HG03196 (cell line): ENCODE measurements at regions not wholly inside any gene's neighbourhood (a gene's known extent, or its start where the extent isn't known, plus 50 kb on each side); places are given as distances from the start of the nearest gene placed in this dataset.

Experiments used
- ATAC-seq: cut with Tn5 transposase; IDR thresholded peaks from one replicate; pipeline ENCODE4 v1.9.1; 2021; ENCODE audit not compliant: unreplicated experiment

DNA sequence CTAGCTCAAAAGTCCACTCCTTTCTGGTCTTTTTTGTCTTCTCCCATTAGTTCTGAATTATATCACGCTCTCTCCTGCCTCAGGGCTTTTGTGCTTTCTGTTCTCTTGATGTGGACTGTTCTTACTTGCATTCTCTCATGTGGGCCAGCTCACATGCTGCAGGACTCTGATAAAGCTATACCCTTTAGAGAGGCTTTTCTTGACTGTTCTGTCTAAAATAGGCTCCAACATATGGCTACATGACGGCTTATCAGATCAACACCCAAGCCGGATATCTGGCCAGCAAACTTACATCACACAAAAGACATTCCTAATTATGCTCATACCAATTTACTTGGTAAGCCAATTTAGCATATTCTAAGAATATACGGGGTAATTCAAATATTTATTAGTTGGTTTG is 1494.5 kb downstream of the TECRL start:
- no peak for ATAC-seq

DNA sequence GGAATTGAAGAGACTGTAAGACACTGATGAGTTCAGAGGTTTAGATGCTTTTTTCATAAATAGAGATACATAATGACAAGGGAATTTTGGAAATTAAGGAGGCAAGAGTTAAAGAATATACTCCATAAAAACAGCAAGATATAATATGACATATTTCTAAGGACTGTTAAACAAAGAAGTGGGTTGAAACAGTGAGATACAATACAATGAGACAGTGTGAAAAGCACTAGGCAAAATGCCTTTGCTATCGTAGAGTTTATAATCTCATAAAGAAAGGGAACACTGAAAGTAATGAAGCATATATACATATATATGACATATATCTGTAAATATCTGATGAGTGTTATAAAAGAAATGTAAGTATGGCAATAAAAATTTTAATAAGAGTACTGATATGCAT is 1496.2 kb downstream of the TECRL start:
- no peak for ATAC-seq

DNA sequence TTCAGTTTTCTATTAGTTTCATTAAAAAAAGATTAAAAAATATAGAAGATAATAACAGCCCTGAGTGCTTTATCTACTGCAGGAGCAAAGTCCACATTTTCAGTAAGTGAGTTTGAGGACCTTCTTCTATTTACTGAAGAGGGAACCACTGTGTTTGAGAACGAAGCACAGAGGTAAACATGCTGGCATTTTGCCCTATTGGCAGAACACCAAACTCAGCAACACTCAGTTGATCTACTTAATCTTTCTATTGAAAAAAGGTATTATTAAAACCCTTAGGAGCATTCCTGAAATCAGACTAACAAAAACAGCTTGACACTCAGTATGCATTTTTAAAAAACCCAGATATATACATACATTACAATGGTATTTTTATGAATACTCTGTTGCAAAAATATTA is 1496.7 kb downstream of the TECRL start:
- no peak for ATAC-seq

DNA sequence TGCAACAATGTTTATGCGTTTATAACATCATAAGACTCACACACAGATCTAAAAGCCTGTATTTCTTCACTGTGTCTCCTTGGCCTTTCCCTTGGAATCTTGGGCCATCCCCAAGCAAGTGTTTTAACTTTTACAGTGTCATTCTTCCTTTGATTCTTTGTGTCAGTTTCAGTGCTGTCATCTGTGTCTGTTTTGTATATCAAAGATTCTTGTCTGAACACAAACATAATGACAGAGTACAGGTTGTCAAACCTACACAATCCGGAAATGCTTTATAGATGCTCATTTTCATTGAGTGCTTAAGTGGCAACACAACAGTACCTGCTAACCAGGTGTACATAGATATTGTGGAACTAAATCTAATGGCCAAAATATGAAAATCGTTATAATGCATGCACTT is 1500.0 kb downstream of the TECRL start:
- no peak for ATAC-seq

DNA sequence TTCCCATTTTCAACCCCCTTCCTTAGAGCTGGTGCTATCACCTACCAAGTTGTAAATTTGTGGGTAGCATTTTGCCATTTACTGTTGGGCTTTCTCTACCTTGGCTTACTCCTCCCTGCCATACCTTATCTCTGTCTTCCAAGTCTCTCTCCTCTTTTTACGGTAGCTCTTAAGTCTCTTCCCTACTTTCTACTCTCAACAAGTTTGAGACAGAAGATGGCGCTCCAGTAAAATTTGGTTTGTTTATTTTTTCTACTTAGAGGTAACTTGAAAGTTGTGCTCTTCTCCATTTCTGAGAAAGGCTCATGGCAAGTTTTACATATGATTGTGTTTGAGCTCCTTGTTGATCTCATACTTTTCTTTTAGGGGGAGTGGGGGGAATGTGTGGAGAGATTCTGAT is 1508.1 kb downstream of the TECRL start:
- no peak for ATAC-seq

DNA sequence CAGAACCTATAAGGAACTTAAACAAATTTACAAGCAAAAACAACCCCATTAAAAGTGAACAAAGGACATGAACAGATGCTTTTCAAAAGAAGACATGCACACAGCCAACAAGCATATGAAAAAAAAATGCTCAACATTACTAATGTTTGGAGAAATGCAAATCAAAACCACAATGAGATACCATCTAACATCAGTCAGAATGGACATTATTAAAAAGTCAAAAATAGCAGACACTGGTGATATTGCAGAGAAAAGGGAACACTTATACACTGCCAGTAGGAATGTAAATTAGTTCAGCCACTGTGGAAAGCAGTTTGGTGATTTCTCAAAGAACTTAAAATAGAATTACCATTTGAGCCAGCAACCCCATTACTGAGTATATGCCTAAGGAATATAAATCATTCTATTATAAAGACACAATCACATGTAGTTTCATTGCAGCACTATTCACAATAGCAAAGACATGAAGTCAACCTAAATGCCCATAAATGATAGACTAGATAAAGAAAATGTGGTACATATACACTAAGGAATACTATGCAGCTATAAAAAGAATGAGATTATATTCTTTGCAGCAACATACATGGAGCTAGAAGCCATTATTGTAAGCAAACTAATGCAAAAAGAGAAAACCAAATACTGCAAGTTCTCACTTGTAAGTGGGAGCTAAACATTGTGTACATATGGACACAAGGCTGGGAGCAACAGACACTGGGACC is 1509.4 kb downstream of the TECRL start:
- no peak for ATAC-seq

DNA sequence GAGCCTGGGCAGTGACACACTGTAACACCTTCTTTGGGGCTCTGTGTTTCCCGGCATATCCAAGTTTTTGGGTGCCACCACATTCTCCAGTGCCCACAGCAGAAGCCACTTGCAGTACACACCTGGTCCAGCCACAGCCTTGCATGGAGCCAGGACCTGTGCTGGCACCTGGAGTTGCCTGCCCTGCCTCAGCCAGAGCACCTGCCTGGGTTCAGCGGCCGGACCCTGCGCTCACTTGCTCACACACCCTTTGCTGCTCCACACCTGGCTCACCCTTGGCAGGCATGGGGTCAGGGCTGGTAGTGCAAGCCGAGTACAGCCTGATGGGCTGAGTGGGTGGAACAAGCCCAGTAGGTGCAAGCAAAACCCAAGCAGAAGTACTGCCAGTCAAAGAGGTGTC is 1511.1 kb downstream of the TECRL start:
- ATAC-seq: no peak

DNA sequence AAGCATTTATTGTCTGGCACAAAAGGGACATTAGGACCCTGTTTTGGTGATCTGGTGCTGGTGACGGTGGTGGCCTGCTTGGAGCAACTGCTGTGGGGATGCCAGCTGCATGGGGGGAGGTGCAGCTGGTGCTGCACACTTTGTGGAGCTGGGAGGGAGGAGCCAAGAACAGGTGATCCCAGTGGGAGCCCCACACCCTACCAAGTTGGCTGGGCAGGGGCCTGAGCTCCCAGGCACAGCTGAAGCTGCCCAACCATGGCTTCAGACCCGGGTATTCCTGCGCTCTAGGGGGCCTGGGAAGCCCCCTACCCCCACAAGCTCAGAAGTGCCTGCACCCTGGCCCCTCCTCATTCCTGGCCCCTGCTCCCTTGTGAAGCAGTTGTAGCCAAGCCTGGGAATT is 1512.5 kb downstream of the TECRL start:
- no peak for ATAC-seq

DNA sequence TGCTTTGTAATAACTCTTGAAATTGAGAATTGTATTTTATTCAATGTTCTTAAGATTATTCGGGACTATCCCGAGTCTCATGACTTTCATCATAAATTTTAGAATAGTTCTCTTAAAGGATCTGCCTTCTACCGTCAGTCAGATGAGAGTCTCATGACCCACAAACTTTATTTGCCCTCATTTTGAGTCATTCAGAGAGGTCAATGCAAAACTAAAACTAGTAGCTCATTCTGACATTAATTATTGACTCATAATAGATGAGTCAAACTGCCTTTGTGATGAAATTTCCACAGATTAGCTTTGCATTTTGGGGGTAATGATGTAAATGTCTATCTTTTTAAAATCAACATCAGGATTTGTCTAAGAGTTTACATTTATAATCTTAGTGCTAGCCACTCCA is 1527.3 kb downstream of the TECRL start:
- ATAC-seq: no peak

DNA sequence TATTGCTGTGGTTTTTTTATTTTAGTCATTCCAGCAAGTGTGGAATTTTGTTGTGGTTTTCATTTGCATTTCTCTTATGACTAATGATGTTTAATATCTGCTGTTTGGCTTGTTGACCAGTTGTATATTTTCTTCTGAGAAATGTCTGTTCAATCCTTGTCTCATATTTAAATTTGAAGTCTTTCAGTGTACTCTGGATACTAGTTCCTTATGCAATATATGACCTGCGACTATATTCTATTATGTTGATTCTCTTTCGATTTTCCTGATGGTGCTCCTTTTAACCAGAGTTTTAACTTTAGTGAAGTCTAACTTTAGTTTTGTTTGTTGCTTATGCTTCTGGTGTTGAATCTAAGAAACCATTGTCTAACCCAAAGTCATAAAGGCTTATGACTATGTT is 1528.0 kb downstream of the TECRL start:
- ATAC-seq: no peak

DNA sequence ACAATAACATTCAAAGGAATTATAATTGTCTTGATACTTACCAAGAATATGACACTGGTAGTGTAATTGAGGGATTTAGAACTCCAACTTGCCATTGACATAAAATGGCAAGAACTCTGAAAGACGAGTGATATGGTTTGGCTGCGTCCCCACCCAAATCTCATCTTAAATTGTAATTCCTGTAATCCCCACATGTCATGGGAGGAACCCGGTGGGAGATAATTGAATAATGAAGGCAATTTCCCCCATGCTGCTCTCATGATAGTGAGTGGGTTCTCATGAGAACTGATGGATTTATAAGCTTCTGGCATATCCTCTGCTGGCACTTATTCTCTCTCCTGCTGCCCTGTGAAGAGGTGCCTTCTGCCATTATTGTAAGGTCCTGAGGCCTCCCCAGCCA is 1536.4 kb downstream of the TECRL start:
- no peak for ATAC-seq

DNA sequence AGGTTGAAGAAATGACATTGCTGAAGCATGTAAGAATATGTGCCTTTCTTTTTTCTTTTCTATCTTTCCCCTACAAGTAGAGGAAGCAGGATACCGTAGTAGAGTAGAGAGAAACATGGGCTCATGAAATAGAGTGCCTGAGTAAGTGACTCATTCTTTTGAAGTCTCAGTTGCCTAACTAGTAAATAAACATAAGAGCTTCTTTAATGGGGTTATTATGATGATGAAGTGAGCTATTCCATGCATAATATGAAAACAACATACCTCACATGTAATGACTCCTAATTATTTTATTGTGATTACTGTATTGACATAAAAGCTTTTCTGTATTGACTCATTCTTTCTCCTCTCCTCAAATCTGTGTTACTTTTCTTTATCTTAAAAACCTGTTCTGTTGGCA is 1538.2 kb downstream of the TECRL start:
- no peak for ATAC-seq

DNA sequence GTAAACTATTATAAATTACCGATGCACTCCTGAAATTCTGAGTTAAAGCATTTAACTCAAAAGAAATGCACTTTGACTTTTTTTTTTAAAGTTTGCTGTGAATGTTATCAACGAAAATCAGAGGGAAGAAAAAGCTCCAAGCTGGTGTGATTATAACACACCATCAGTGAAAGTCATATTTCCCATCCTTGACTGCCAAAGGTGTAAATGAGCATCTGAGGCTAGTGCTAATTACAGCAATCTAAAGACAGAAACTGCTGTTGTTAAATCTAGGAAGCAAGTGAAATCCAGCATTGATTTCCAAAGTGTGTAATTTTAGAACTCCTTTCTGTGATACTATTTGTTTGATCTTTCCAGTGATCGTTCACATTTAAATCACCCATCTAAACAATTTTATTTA is 1538.8 kb downstream of the TECRL start:
- no peak for ATAC-seq

DNA sequence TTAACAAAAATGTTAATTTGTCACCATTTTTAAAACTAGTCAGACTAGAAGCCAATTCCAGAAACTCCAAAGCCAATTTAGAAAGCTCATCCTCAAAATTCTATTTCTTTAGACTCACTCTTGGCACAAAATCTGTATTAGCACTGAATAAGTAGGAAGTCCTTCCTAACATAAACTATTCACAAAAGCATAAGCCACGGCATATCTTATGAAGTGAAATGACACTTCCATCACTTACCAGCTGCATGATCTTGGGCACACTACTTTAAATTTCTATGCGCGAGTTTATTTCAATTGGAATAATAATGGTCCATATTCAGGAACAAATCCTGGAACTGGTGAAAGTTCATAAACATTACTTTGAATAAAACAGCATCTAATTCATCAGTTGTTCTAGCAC is 1544.0 kb downstream of the TECRL start:
- ATAC-seq: no peak

DNA sequence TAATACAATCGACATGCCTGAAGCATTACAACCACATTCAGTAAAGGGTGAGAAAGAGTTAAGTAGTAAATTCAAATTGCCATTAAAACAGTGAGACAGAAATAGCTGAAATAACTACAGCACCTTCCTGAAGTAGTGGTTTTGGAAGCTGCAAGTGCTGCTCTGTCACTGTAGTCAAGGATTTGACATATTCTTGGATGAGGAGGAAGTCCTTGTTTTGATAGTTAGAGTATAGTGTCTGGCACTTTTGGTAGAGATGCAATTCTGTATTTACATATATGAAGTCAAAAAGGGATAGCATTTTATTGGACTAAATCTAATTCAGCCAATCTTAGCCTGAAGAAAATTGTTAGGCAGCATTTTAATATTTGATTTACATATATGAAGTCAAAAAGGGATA is 1559.6 kb downstream of the TECRL start:
- ATAC-seq: no peak

DNA sequence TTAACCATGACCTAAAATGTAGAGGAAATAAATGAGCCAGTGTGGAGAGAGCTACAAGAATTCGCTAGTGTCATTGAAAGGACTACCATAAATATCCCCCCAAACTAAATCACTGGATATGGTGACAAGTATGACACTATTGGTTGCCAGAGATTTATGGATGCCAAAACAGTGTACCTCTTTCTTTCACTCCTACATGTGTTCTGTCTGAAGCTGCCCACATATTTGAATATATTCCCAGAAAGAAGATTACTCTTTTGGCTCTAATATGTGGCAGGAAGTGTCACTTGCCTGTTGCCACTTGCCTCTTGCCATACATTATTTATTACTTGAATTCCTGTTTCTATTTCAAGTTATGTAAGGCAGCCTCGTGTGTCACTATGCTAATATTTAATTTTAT is 1573.6 kb downstream of the TECRL start:
- ATAC-seq: no peak

DNA sequence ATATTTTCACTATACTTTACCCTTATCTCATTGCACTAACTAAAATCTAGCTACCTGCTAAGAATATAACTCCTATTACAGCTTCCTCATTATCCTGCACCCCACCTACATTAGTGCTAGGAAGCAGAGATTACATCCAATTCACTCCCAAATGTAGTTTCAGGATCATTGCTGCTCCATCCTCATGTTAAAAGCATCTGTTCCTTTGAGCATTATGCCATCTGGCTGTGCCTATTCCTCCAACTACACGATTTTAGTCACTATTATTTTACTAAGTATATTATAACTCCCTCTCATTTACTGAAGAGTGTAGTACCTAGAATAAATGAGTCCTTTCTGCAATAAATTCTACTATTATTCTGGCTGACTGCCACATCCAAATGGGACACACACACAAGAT is 1586.9 kb downstream of the TECRL start:
- no peak for ATAC-seq

DNA sequence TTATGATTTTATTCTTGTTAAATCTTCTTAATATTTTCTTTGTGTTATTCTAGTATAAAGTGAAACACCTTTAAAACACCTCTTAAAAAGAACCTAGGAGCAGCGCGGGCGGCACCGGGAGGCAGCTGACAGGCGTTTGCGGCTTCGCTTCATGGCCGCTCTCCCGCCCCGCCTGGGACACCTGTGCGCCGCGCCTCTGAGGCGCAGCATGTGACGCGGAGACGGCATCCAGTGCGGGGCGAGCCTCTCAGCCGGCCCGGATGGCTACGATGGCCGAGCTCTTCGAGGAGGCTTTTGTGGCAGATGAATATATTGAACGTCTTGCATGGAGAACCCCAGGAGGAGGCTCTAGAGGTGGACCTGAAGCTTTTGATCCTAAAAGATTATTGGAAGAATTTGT is 1592.7 kb downstream of the TECRL start:
- no peak for ATAC-seq

DNA sequence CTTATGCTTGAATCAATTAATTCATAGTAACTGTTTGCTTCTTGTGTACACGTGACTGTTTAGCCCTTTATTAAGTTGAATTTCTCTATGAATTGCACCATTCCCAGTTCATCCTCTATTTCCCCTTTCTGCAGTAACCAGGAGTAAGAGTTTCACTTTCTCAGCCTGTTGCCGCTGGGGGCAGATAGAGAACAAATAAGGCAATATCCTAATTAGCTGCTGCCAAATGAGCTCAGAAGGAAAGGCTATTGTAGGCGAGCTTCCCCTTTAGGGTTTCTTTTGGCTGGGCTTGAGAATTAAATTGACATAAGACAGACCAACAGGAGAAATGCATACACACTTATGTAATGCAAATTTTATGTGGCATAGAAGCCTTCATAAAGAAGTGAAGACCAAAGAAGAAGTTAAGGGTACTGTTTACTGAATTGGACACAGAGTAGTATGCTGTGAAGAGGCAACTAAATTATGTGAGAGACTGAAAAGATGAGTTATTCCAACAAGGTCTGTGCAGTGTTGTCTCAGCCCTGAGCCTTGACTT is 1594.7 kb downstream of the TECRL start:
- no peak for ATAC-seq

DNA sequence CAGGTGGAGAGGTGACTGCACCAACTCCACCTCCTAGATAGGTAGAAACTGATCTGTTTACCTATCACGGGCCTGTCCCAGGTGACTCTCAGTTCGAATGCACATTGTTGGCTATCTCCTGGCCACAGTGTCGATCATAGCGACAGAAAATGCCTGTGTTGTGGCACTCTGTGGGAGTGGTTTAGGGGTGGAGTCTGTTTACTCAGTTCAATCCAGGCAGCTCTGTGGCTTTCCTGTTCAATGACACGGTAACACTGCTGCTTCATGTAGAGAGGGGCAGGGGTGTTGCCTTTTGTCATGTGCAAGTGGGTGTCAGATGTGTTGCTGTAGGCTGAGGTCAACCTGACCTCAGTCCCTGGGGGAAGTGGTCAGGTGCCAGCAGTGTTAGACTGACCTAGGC is 1602.4 kb downstream of the TECRL start:
- ATAC-seq: no peak

DNA sequence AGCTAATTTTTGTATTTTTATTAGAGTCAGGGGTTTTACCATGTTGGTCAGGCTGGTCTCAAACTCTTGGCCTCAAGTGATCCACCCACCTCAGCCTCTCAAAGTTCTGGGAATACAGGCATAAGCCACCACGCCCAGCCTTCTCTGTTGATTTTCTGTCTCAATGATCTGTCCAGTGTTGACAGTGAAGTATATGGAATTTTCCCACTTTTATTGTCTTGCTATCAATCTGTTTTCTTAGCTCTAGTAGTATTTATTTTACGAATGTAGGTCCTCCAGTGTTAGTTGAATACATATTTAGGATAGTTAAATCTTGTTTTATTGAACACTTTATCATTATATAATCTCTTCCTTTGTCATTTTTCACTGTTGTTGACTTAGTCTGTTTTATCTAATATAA is 1603.9 kb downstream of the ADGRL3 start:
- no peak for ATAC-seq

DNA sequence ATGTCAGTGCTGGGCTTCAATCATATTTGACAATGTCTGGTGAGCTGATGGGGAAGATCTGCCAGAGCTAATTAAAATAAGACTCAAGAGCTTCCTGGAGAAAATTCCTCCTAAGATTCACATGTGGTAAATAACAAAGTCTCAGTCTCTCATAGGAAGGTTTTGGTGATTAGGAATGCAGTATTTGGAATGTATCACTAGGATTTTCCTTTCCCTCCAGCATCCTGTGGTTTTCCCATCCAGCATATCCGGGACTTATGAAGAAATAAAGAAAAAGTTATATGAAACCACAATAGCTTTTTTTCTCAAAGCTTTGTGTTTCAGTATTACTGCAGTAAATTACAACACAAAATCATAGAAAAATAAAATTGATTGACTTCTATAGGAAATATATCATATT is 1597.1 kb downstream of the ADGRL3 start:
- no peak for ATAC-seq

DNA sequence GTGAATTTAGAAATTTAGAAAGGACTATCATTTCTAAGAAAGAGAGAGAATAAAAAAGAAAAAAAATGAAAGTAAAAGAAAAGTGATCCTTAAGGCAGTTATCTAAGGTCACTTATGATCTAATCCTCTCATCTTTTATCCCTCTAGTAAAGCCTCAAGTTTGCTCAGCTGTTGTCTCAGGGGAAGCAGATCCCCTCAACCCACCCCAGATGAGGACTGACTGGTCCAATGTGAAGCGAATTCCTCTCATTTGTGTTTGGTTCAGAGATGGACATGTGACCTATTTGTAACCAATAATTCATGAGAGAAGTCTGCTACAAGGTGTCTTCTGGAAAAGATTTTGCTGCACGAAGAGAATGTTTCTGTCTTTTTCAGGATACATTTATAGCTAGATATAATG is 1591.3 kb downstream of the ADGRL3 start:
- ATAC-seq: no peak
